SK-N-MC (cell line): ENCODE measurements at regions not wholly inside any gene's neighbourhood (a gene's known extent, or its start where the extent isn't known, plus 50 kb on each side); places are given as distances from the start of the nearest gene placed in this dataset.

Experiments used
- EZH2 ChIP-seq: fragments of 200-600 bp; sonication (generic); IDR thresholded peaks from one replicate; pipeline ENCODE4 v1.6.1; 2017; ENCODE audit warnings: antibody characterized with exemption
- POLR2AphosphoS5 ChIP-seq: IDR thresholded peaks from 2 replicates; pipeline ENCODE4 v1.6.1; 2012; ENCODE audit warnings: mild to moderate bottlenecking, low read depth, low read length, borderline replicate concordance

DNA sequence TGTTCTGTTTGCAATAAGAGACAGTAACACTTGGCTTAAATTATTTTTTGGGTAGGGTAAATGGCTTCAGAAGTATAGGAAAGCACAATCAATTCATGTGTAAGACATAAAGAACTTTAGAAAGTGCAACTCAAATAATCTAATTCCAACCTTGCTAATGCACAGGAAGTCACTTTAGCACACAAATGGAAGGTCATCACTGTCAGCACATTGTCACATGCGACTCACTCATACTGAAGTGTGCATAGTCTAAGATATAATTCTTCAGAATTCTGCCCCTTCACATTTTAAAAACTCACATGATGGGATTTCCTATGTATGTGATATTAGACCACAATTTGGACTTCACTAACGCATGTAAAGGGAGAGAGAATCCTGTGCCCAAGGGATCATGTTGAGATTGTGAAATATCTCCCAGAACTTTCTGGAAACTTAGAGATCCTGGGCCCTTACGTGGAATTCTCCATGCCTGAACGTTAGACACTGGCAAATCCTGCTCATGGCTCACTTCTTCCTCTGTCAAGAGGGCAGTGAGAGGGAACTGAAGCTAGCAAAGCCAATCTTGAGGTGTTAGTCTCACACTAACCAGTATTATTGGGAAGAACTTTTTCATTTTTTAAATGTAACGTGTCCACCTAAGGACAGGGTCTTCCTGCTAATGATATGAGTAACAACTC, 403.2 kb upstream of the PTGER4 start:
- TF ChIP-seq EZH2 (no peak), POLR2AphosphoS5 (no peak)
